Fibroblast of pulmonary artery (primary cell): ENCODE measurements at regions not wholly inside any gene's neighbourhood (a gene's known extent, or its start where the extent isn't known, plus 50 kb on each side); places are given as distances from the start of the nearest gene placed in this dataset.
"Not testable (repeated sequence)": the region's sequence is repeated elsewhere in the genome, so short reads cannot be mapped to it uniquely, and the experiment has no call there.

ENCODE experiments used
- DNase-seq: peaks from one replicate; pipeline ENCODE4 v3.0.0-alpha.2; 2010; ENCODE audit warnings: low read depth
- H3K4me3 ChIP-seq: replicated peaks from 2 replicates; pipeline ENCODE4 v1.5.1; 2011; ENCODE audit warnings: low read depth, mild to moderate bottlenecking, control low read depth, low read length, moderate library complexity
- TF ChIP-seq, protein P1 (sequence below): IDR thresholded peaks from 2 replicates; pipeline ENCODE4 v1.5.1; 2011; ENCODE audit warnings: mild to moderate bottlenecking, control low read depth, low read length, inconsistent platforms; ENCODE audit errors: missing control alignments

- H3K4me3 ChIP-seq, result no peak overlapping the region
- TF ChIP-seq, protein P1, sequence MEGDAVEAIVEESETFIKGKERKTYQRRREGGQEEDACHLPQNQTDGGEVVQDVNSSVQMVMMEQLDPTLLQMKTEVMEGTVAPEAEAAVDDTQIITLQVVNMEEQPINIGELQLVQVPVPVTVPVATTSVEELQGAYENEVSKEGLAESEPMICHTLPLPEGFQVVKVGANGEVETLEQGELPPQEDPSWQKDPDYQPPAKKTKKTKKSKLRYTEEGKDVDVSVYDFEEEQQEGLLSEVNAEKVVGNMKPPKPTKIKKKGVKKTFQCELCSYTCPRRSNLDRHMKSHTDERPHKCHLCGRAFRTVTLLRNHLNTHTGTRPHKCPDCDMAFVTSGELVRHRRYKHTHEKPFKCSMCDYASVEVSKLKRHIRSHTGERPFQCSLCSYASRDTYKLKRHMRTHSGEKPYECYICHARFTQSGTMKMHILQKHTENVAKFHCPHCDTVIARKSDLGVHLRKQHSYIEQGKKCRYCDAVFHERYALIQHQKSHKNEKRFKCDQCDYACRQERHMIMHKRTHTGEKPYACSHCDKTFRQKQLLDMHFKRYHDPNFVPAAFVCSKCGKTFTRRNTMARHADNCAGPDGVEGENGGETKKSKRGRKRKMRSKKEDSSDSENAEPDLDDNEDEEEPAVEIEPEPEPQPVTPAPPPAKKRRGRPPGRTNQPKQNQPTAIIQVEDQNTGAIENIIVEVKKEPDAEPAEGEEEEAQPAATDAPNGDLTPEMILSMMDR, result no peak
- DNase-seq, result no peak
These were observed 138.7 kb downstream of the C12orf75 start for GRCh38 chr12:105469211-105469610.

DNA sequence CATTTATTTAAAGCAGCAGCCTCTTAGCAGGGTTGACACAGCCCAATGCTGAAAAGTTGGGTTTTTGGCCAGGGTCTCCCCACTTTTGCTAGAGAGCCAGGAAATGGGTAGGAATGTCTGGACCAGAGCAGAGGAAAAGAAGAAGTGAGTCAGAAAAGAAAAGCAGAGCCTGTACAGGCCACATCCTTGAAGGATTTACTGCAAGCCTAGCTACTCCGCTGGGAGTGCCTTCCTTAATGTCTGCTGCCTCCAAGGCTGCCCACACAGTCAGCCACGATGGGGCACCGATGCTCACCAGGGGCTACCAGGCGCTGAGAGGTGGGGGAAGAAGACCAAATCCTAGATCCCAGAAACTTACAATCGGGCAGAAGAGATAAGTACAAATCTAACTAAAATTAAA lies 139.2 kb downstream of the C12orf75 start:
- TF ChIP-seq, protein P1, result no peak
- H3K4me3 ChIP-seq, result no peak overlapping the region
- no peak for DNase-seq

- TF ChIP-seq, protein P1, result no peak
- DNase-seq, result no peak
- H3K4me3 ChIP-seq, result no peak overlapping the region
These were observed 139.6 kb downstream of the C12orf75 start for GRCh38 chr12:105470102-105470501.

- DNase-seq, result no peak
- TF ChIP-seq, protein P1, result no peak
These were observed 140.1 kb downstream of the C12orf75 start for GRCh38 chr12:105470601-105471000.

DNA sequence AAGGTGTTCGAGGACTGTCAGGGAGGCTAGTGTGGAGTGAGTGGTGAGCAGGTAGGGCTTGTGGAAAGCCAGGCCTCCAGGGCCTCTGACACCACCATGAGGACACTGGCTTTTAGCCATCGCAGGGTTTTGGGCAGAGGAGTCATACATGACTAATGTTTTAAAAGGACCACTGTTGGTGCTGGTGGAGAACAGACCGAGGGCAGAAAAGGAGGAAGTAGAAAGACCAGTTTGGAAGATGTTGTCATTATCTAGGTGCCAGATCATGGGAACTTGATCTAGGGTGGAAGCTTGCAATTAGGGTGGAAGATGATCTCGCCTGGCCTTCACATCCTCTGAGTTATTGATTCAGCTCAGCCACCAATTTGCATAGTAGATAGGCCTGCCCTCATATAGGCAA lies 144.2 kb downstream of the C12orf75 start:
- no peak for DNase-seq
- TF ChIP-seq, protein P1, result no peak
- H3K4me3 ChIP-seq, result no peak overlapping the region

More at GRCh38 chr12:105470601-105471000, 140.1 kb downstream of the C12orf75 start:
- no peak overlapping the region for H3K4me3 ChIP-seq

GRCh38 chr12:105476616-105477015 lies 146.1 kb downstream of the C12orf75 start:
- no peak for DNase-seq
- no peak overlapping the region for H3K4me3 ChIP-seq
- TF ChIP-seq, protein P1, result no peak

GRCh38 chr12:105477873-105478272 lies 147.4 kb downstream of the C12orf75 start:
- H3K4me3 ChIP-seq, result no peak overlapping the region
- TF ChIP-seq, protein P1, result no peak
- no peak for DNase-seq

DNA sequence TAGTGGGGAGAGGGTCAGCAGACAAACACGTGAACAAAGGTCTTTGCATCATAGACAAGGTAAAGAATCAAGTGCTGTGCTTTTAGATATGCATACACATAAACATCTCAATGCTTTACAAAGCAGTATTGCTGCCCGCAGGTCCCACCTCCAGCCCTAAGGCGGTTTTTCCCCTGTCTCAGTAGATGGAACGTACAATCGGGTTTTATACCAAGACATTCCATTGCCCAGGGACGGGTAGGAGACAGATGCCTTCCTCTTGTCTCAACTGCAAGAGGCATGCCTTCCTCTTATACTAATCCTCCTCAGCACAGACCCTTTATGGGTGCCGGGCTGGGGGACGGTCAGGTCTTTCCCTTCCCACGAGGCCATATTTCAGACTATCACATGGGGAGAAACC lies 148.3 kb downstream of the C12orf75 start:
- H3K4me3 ChIP-seq, DNase-seq: not testable (repeated sequence)
